ENCODE measurements at regions not wholly inside any gene's neighbourhood (a gene's known extent, or its start where the extent isn't known, plus 50 kb on each side); places are given as distances from the start of the nearest gene placed in this dataset.
A peak's percentile ranks its signal among the peaks of the same experiment; 100 is the strongest.

- DNase-seq (ENCODE audit: low spot score) = no peak
Measured at GRCh38 chr6:12221856-12222255, 68.3 kb upstream of the EDN1 start.

- DNase-seq (ENCODE audit: low spot score) = no peak
Measured at GRCh38 chr6:12222405-12223366, 67.5 kb upstream of the EDN1 start.

GRCh38 chr6:12223383-12223782 lies 66.8 kb upstream of the EDN1 start:
- no peak for DNase-seq (ENCODE audit: low spot score)

DNA sequence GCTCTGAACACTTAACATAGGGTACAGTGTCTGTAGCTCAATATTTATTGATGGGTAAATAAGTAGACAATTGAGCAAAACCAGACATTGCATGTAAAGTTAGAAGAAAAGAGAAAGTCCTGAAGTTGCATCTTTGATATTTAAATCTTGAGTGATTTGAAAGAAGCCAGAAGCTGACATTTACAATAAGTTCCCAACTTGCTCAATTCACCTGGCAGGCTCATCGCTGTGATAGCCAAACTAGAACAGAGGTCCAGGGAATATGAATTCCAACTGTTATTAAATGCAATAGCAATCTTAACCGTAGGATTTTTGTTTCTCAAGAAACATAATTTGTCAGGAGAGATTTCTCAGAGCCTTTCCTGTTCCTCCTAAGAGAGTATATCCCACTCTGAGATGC lies 65.9 kb upstream of the EDN1 start:
- DNase-seq (ENCODE audit: low spot score) = no peak

DNA sequence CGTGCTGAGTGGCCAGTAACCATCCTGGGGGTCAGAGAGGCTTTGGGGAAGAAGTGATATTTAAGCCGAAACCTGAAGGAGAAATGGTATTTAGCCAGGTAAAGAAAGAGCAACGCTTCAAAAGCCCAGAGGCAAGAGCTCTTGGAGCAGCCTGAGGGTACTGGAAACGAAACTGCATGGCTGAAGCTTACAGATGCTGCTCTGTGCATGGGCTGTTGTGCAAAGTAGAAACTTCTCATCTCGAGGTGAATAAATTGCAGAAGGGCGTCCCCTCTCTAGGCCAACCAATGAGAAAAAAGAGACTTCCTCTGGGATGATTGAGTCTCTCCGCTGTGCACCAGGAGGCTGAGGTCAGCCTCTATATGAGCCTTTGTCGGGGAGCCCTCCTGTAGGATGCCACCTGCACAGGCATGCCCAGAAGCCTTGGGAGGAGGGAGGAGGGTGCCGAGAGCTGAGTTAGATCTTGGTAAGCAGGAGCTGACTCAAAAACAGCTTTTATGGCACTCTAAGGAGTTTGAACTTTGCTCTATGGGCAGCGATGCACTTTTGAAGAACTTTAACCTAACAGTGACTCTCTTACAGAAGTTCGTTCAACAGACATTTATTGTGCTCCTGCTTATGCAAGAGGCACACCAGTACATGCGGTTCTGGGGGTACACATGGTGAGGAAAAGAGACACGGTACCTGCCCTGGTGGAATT lies 61.6 kb upstream of the EDN1 start:
- no peak for DNase-seq (ENCODE audit: low spot score)

GRCh38 chr6:12229332-12229731 lies 60.8 kb upstream of the EDN1 start:
- DNase-seq (ENCODE audit: low spot score) = no peak

DNA sequence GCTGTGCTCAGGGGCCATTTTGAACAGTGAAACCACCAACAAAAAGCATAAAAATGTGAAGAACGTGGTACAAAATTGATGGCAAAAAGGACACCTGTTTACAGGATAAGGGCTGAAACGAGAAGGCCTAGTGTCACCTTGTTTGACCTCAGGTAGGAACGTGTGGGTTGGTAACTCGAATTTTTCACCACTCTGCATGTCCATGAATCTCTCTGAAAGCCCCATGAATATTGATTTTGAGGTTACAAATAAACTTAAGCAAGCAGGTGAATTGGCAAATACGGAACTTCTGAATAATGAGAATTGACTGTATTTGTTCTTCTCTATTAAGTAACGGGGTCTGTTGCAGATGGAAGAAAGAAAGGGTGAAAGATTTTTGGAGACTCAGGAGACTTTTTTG lies 59.6 kb upstream of the EDN1 start:
- DNase-seq (ENCODE audit: low spot score) = no peak

GRCh38 chr6:12232339-12232738 lies 57.8 kb upstream of the EDN1 start:
- no peak for DNase-seq (ENCODE audit: low spot score)

DNA sequence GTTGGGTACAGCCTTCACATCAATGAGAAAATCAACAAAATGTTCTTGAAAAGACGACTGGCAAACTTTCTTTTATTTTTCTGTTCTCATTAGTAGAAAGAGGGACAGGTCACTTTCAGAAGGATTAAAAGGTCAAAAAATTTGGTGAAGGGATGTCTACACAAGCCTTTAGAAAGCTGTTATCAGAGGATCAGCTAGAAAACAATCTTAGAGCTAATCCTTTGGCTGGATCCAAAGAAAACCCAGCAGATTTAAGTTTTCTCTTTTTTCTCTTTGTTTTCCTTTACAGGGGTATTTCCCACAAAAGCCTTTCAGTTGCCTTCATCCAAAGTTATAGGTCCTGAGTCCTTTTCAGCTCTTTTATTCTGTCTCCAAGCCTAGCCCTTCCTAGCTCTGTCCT lies 57.3 kb upstream of the EDN1 start:
- DNase-seq (ENCODE audit: low spot score) = no peak

DNA sequence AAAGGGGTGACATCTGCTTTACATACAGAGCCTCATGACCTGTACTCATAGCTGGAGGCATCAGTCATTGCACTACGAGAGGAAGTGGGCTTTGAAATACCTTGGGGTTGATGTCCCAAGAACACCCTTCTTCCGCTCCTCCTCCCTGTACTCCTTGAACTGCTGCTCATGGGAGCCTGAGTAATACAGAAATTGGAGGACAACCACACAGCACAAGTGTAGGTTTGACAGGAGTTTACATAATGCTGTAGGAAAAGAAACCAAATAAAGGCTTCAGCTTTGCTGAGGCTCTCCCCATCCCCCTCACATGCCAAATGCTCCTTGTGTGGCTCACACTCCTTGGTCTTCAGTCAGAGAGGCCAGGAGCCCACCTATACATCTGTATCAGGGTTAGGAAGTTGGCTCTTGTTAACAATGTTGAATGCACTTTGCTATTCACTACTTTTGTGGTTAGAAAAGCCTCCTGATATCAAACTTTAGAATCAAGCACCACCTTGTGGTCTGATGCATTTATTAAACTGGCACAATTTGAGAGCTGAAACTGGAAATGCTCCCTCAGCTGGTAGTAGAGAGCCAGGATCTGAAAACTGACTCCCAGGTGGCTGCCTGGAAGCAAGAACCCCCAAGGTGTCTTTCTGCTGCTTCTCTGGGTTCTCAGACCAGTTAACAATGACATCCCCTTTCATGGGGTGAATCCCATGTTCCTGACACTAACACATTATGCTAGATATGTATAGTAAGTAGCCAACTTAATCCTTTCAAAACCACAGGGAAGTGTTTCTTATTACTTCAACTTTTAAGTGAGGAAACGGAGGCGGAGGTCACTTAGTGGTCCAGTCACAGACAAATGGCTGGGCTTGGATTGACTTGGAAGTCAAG lies 56.2 kb upstream of the EDN1 start:
- DNase-seq (ENCODE audit: low spot score) = peak; percentile 57

GRCh38 chr6:12235341-12235740 lies 54.8 kb upstream of the EDN1 start:
- no peak for DNase-seq (ENCODE audit: low spot score)

GRCh38 chr6:12238219-12238618 lies 51.9 kb upstream of the EDN1 start:
- no peak for DNase-seq (ENCODE audit: low spot score)
